GM12872 (cell line): ENCODE measurements at regions not wholly inside any gene's neighbourhood (a gene's known extent, or its start where the extent isn't known, plus 50 kb on each side); places are given as distances from the start of the nearest gene placed in this dataset.

Experiments used
- CTCF ChIP-seq: IDR thresholded peaks from 3 replicates; pipeline ENCODE4 v1.5.1; 2011; ENCODE audit warnings: low read depth, mild to moderate bottlenecking, low read length, moderate library complexity; ENCODE audit not compliant: insufficient read depth

- TF ChIP-seq CTCF = no peak
These were observed 391.3 kb downstream of the CMPK2 start for GRCh38 chr2:6474161-6475140.

GRCh38 chr2:6475155-6475940 lies 390.4 kb downstream of the CMPK2 start:
- no peak for TF ChIP-seq CTCF

- TF ChIP-seq CTCF = no peak
These were observed 385.2 kb downstream of the CMPK2 start for GRCh38 chr2:6480514-6480913.

GRCh38 chr2:6482256-6482655 lies 383.5 kb downstream of the CMPK2 start:
- TF ChIP-seq CTCF = no peak

GRCh38 chr2:6487765-6488164 lies 377.9 kb downstream of the CMPK2 start:
- TF ChIP-seq CTCF = no peak

- TF ChIP-seq CTCF = no peak
These were observed 373.1 kb downstream of the CMPK2 start for GRCh38 chr2:6492573-6492972.

- TF ChIP-seq CTCF = no peak
These were observed 372.4 kb downstream of the CMPK2 start for GRCh38 chr2:6493266-6493665.
